IMR-90 (cell line): ENCODE measurements at regions not wholly inside any gene's neighbourhood (a gene's known extent, or its start where the extent isn't known, plus 50 kb on each side); places are given as distances from the start of the nearest gene placed in this dataset.

ENCODE experiments used
- ATAC-seq: fragments of 200-7000 bp; cut with Tn5 transposase; 2 replicates; pipeline ENCODE4 v1.9.1; 2020; ENCODE audit warnings: low read depth, mild to moderate bottlenecking, moderate library complexity
- BruUV-seq: library from RNA; stranded (reverse); fragments of 400-500 nt; replicated peaks from 2 replicates; lab custom pipeline; 2021; lab: Mats Ljungman, UMichigan
- CTCF ChIA-PET: fragments of 300-600 bp; formaldehyde crosslinking; extraction: SDS; loops from one replicate; lab custom pipeline; 2021; ENCODE audit warnings: antibody characterized with exemption; lab: Yijun Ruan, JAX
- POLR2A ChIA-PET: fragments of 300-600 bp; sonication (Branson Sonifier 250); formaldehyde crosslinking; loops from one replicate; lab custom pipeline; 2022; ENCODE audit warnings: antibody characterized with exemption; ENCODE audit not compliant: unreplicated experiment; lab: Charles Lee
- DNase-seq: peaks from one replicate; pipeline ENCODE4 v3.0.0; 2013
- H2AFZ ChIP-seq: replicated peaks from 2 replicates; pipeline ENCODE3; 2013; ENCODE audit warnings: low read length, mild to moderate bottlenecking; ENCODE audit not compliant: poor library complexity
- H2AK5ac ChIP-seq: 2 replicates; pipeline ENCODE4 v1.6.1; 2013; ENCODE audit warnings: low read depth, low read length, inconsistent platforms
- H2AK9ac ChIP-seq: replicated peaks from 2 replicates; pipeline ENCODE3; 2013; ENCODE audit warnings: mild to moderate bottlenecking, low read depth, low read length, moderate library complexity; ENCODE audit not compliant: poor library complexity
- H2BK120ac ChIP-seq: 2 replicates; pipeline ENCODE4 v1.6.1; 2013; ENCODE audit warnings: low read depth, low read length, inconsistent platforms
- H2BK15ac ChIP-seq: 3 replicates; pipeline ENCODE4 v1.6.1; 2013; ENCODE audit warnings: low read depth, low read length, inconsistent platforms
- H2BK20ac ChIP-seq: 2 replicates; pipeline ENCODE4 v1.6.1; 2013; ENCODE audit warnings: low read depth, mild to moderate bottlenecking, inconsistent platforms, low read length, moderate library complexity
- H2BK5ac ChIP-seq: 2 replicates; pipeline ENCODE4 v1.6.1; 2013; ENCODE audit warnings: mild to moderate bottlenecking, low read depth, low read length, inconsistent platforms; ENCODE audit not compliant: poor library complexity, severe bottlenecking
- H3K14ac ChIP-seq: replicated peaks from 2 replicates; pipeline ENCODE4 v1.6.1; 2013; ENCODE audit warnings: low read depth, low read length, inconsistent platforms
- H3K18ac ChIP-seq: 2 replicates; pipeline ENCODE4 v1.6.1; 2013; ENCODE audit warnings: low read depth, low read length, control low read depth
- H3K23ac ChIP-seq: 2 replicates; pipeline ENCODE4 v1.6.1; 2013; ENCODE audit warnings: low read depth, low read length, inconsistent platforms
- H3K27ac ChIP-seq: 2 replicates; pipeline ENCODE4 v1.5.1; 2013; ENCODE audit warnings: mild to moderate bottlenecking, control low read depth, low read length; ENCODE audit not compliant: insufficient read depth
- H3K27me3 ChIP-seq: 2 replicates; pipeline ENCODE4 v1.6.1; 2013; ENCODE audit warnings: low read length; ENCODE audit not compliant: control insufficient read depth, insufficient read depth
- H3K36me3 ChIP-seq: 2 replicates; pipeline ENCODE4 v1.6.1; 2013; ENCODE audit warnings: low read length, mixed read lengths; ENCODE audit not compliant: control insufficient read depth, insufficient read depth
- H3K4ac ChIP-seq: 2 replicates; pipeline ENCODE4 v1.6.1; 2013; ENCODE audit warnings: low read depth, low read length, inconsistent platforms
- H3K4me1 ChIP-seq: 2 replicates; pipeline ENCODE4 v1.6.1; 2013; ENCODE audit warnings: low read length, mixed read lengths; ENCODE audit not compliant: control insufficient read depth, insufficient read depth
- H3K4me2 ChIP-seq: 2 replicates; pipeline ENCODE4 v1.6.1; 2013; ENCODE audit warnings: low read depth, mild to moderate bottlenecking, control low read depth, low read length, moderate library complexity
- H3K4me3 ChIP-seq: 2 replicates; pipeline ENCODE4 v1.5.1; 2013; ENCODE audit warnings: low read depth, mild to moderate bottlenecking, control low read depth, low read length, moderate library complexity; ENCODE audit not compliant: insufficient read depth
- H3K56ac ChIP-seq: 2 replicates; pipeline ENCODE4 v1.6.1; 2013; ENCODE audit warnings: low read length, inconsistent platforms; ENCODE audit not compliant: insufficient read depth; ENCODE audit errors: extremely low read depth
- H3K79me1 ChIP-seq, 2 experiments: 2 replicates each; pipeline ENCODE4 v1.6.1; 2013; ENCODE audit warnings: low read length in 2 of 2, inconsistent platforms in 1 of 2, low read depth in 1 of 2
- H3K9ac ChIP-seq: 2 replicates; pipeline ENCODE4 v1.6.1; 2013; ENCODE audit warnings: low read depth, low read length, control low read depth
- H3K9me1 ChIP-seq: 2 replicates; pipeline ENCODE4 v1.6.1; 2013; ENCODE audit warnings: low read length, inconsistent platforms; ENCODE audit not compliant: insufficient read depth
- H3K9me3 ChIP-seq: 2 replicates; pipeline ENCODE4 v1.6.1; 2013; ENCODE audit warnings: low read length; ENCODE audit not compliant: control insufficient read depth, insufficient read depth
- H4K20me1 ChIP-seq: 2 replicates; pipeline ENCODE4 v1.6.1; 2013; ENCODE audit warnings: low read length, inconsistent platforms; ENCODE audit not compliant: insufficient read depth
- H4K5ac ChIP-seq: 2 replicates; pipeline ENCODE4 v1.6.1; 2013; ENCODE audit warnings: mild to moderate bottlenecking, low read depth, low read length, control low read depth
- H4K8ac ChIP-seq, 2 experiments: 2 replicates each; pipeline ENCODE4 v1.6.1; 2013; ENCODE audit warnings: low read depth in 2 of 2, low read length in 2 of 2, control low read depth in 1 of 2, inconsistent platforms in 1 of 2
- H4K91ac ChIP-seq: 2 replicates; pipeline ENCODE4 v1.6.1; 2013; ENCODE audit warnings: low read depth, low read length, inconsistent platforms; ENCODE audit not compliant: insufficient read depth
- BHLHE40 ChIP-seq: fragments of 150-350 bp; IDR thresholded peaks from 2 replicates; pipeline ENCODE4 v1.6.1; 2016; ENCODE audit warnings: mild to moderate bottlenecking, low read depth, low read length
- CEBPB ChIP-seq: IDR thresholded peaks from 2 replicates; pipeline ENCODE4 v1.6.1; 2012; ENCODE audit warnings: low read depth, low read length, improper control_type of control experiment
- CHD1 ChIP-seq: IDR thresholded peaks from 2 replicates; pipeline ENCODE4 v1.6.1; 2012; ENCODE audit warnings: low read depth, low read length, improper control_type of control experiment
- CTCF ChIP-seq: conservative IDR thresholded peaks from 2 replicates; pipeline ENCODE4 v1.5.1; 2012; ENCODE audit warnings: mild to moderate bottlenecking, low read depth, low read length, improper control_type of control experiment
- ELK1 ChIP-seq: fragments of 150-350 bp; IDR thresholded peaks from 2 replicates; pipeline ENCODE4 v1.6.1; 2016; ENCODE audit warnings: low read depth, mild to moderate bottlenecking, low read length, moderate library complexity, borderline replicate concordance
- FOS ChIP-seq: fragments of 150-350 bp; IDR thresholded peaks from 2 replicates; pipeline ENCODE4 v1.6.1; 2016; ENCODE audit warnings: low read depth, low read length
- MAFK ChIP-seq: IDR thresholded peaks from 2 replicates; pipeline ENCODE4 v1.6.1; 2012; ENCODE audit warnings: low read depth, low read length, improper control_type of control experiment
- MAZ ChIP-seq: IDR thresholded peaks from 2 replicates; pipeline ENCODE4 v1.6.1; 2012; ENCODE audit warnings: low read depth, mild to moderate bottlenecking, low read length, improper control_type of control experiment, moderate library complexity, borderline replicate concordance
- MXI1 ChIP-seq: IDR thresholded peaks from 2 replicates; pipeline ENCODE4 v1.6.1; 2012; ENCODE audit warnings: low read depth, mild to moderate bottlenecking, low read length, moderate library complexity, borderline replicate concordance
- NFE2L2 ChIP-seq: fragments of 150-350 bp; IDR thresholded peaks from 2 replicates; pipeline ENCODE4 v1.6.1; 2016; ENCODE audit warnings: low read depth, mild to moderate bottlenecking, low read length
- POLR2A ChIP-seq: IDR thresholded peaks from 2 replicates; pipeline ENCODE4 v1.6.1; 2012; ENCODE audit warnings: mild to moderate bottlenecking, low read depth, low read length
- RAD21 ChIP-seq: IDR thresholded peaks from 2 replicates; pipeline ENCODE4 v1.6.1; 2012; ENCODE audit warnings: low read length, improper control_type of control experiment
- RCOR1 ChIP-seq: IDR thresholded peaks from 2 replicates; pipeline ENCODE4 v1.6.1; 2012; ENCODE audit warnings: mild to moderate bottlenecking, low read length, improper control_type of control experiment; ENCODE audit not compliant: insufficient replicate concordance
- RFX5 ChIP-seq: IDR thresholded peaks from 2 replicates; pipeline ENCODE4 v1.8.0; 2012; ENCODE audit warnings: low read depth, mild to moderate bottlenecking, low read length, moderate library complexity
- SMC3 ChIP-seq: fragments of 150-350 bp; IDR thresholded peaks from 2 replicates; pipeline ENCODE4 v1.6.1; 2016; ENCODE audit warnings: low read depth, mild to moderate bottlenecking, antibody characterized with exemption, low read length, moderate library complexity
- USF2 ChIP-seq: fragments of 150-350 bp; IDR thresholded peaks from 2 replicates; pipeline ENCODE4 v1.6.1; 2017; ENCODE audit warnings: mild to moderate bottlenecking, antibody characterized with exemption, low read length, low read depth
- WGBS, 2 experiments: methylation state at CpG; one replicate each; pipeline versions ENCODE4 v1.1.5 to v1.1.7; 2013; ENCODE audit warnings: missing lambda C conversion rate in 2 of 2; ENCODE audit not compliant: insufficient read length in 1 of 2; ENCODE audit errors: extremely low coverage in 2 of 2; 5-methylcytosine and 5-hydroxymethylcytosine counted together
- dilution Hi-C: fragments of 300-500 bp; cut with HindIII; formaldehyde crosslinking; loops from one replicate; pipeline ENCODE4 v1.14.3; 2018; ENCODE audit warnings: low sequenced_read_pairs; ENCODE audit not compliant: unreplicated experiment
- in situ Hi-C: fragments of 300-500 bp; cut with MboI; formaldehyde crosslinking; loops from 3 replicates; pipeline ENCODE4 v1.14.3; 2019; ENCODE audit warnings: low sequenced_read_pairs, inconsistent platforms, mixed read lengths
- intact Hi-C: fragments of 100-400 bp; cut with micrococcal nuclease; formaldehyde crosslinking; loops from 2 replicates; pipeline ENCODE4 v1.10.0; 2022

GRCh38 chr16:17970157-17970765, 366.3 kb downstream of the NPIPA8 start:
- H4K8ac ChIP-seq = no peak overlapping the region
- ChIA-PET CTCF (no interaction called here), POLR2A (no interaction called here)
- no peak overlapping the region for H4K91ac ChIP-seq
- H2AFZ ChIP-seq = no peak overlapping the region
- no peaks in the 10 kb centered on the region for H3K9me1 ChIP-seq
- dilution Hi-C loops = no loop called here
- H3K18ac ChIP-seq = no peak overlapping the region
- H3K23ac ChIP-seq = no peak overlapping the region
- no peak overlapping the region for H3K27ac ChIP-seq
- H4K5ac ChIP-seq = no peak overlapping the region
- no peak for ATAC-seq
- no peak overlapping the region for H3K9ac ChIP-seq
- no peaks in the 10 kb centered on the region for H3K4me1 ChIP-seq
- no peak overlapping the region for H3K4me3 ChIP-seq
- DNase-seq = no peak
- H2AK9ac ChIP-seq = no peak overlapping the region
- no peaks in the 10 kb centered on the region for H4K20me1 ChIP-seq
- no peaks in the 10 kb centered on the region for H3K27me3 ChIP-seq
- intact Hi-C loops = no loop called here
- H2BK120ac ChIP-seq = no peak overlapping the region
- BruUV-seq = no TSS peak
- WGBS, 2 experiments = no CpG with 5 or more reads among the region's 5 CpGs
- H3K14ac ChIP-seq = no peak overlapping the region
- H2BK20ac ChIP-seq = no peak overlapping the region
- H2BK15ac ChIP-seq = no peak overlapping the region
- H3K9me3 ChIP-seq = peaks cover 2% of the 10 kb centered on the region; the same call in 1 of the 2 replicates
- TF ChIP-seq NFE2L2 = no peak
- TF ChIP-seq CTCF = no peak
- no peak for TF ChIP-seq CEBPB
- TF ChIP-seq FOS = no peak
- no peak for TF ChIP-seq MAFK
- TF ChIP-seq USF2 = no peak
- no peak for TF ChIP-seq RAD21
- no peak for TF ChIP-seq RCOR1
- no peak for TF ChIP-seq SMC3
- no peak for TF ChIP-seq POLR2A
- TF ChIP-seq MAZ = no peak
- no peak for TF ChIP-seq ELK1
- no peak for TF ChIP-seq MXI1
- no peak for TF ChIP-seq BHLHE40
- no peak for TF ChIP-seq CHD1
- TF ChIP-seq RFX5 = no peak
- H3K4me2 ChIP-seq = no peak overlapping the region
- H2AK5ac ChIP-seq = no peak overlapping the region
- H3K4ac ChIP-seq = no peak overlapping the region
- H3K79me1 ChIP-seq = no peaks in the 10 kb centered on the region
- no peaks in the 10 kb centered on the region for H3K36me3 ChIP-seq
- H3K56ac ChIP-seq = no peak overlapping the region
- no peak overlapping the region for H2BK5ac ChIP-seq
- in situ Hi-C loops = no loop called here
